HG02763 (cell line): ENCODE measurements at regions not wholly inside any gene's neighbourhood (a gene's known extent, or its start where the extent isn't known, plus 50 kb on each side); places are given as distances from the start of the nearest gene placed in this dataset.

Experiments
- ATAC-seq: cut with Tn5 transposase; IDR thresholded peaks from one replicate; pipeline ENCODE4 v1.9.1; 2021; ENCODE audit warnings: mild to moderate bottlenecking, moderate library complexity; ENCODE audit not compliant: unreplicated experiment

DNA sequence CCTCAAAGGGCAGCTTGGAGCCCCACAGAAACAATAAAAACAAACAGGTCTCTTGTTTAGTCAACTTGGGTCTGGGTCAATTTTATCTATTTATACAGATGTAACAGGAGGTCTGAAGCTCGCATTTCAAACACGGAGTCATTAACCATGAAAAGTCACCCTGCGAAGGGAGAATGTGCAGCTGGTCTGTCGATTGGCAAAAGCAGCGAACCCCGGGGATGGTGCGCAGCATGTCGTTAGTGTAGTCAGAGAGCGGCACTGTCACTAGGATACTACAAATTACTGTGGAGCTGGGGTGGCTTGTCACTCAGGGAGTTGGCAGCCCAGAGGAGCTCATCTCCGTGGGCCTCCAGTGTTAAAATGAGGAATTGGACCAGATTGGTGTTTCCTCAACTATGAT lies 190.4 kb upstream of the ARG1 start:
- ATAC-seq, result no peak

DNA sequence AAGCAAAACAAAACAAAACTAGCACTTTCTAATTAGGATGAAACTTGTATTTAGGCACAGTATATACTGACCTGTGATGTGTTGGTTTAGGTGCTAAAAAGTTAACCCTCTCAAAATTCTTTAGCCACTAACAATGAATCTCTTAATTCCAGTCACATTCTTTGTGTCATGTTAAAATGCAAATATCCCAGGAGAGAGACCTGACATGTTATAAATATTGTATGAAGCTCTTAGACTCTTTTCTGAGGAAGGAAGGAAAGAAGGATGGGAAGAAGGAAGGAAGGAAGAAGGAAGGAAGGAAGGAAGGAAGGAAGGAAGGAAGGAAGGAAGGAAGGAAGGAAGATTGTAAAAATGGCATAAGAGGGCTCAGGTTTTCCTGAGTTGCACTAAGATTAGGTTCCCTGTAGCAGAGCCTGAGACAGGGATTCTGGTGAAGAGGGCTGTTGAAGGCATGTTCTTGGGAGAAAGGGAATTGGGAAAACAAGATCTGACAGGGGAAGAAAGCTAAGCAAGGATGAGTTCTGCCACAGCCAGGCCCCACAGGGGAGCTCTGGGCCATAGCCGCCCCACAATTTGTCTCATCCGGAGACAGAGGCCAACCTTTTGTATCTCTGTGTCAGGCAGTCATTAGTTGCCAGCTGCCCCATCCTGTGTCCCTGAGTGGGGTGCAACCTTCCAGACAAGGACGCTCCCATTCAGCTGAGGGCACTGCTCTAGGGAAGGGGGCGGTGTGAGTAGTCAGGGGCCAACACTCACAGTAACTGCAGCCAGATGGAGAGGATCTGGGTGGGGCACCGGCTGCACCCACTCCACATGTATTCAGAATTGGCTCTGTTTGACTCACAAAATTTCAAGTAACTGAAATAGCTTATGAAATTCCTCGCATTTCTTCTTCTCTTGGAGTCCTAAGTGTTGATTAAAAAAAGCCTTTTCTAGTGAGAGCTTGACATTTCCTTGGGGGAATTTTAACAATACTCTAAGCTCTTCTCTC lies 189.3 kb upstream of the ARG1 start:
- ATAC-seq, result no peak

GRCh38 chr6:131387562-131388447 lies 185.2 kb upstream of the ARG1 start:
- no peak for ATAC-seq

DNA sequence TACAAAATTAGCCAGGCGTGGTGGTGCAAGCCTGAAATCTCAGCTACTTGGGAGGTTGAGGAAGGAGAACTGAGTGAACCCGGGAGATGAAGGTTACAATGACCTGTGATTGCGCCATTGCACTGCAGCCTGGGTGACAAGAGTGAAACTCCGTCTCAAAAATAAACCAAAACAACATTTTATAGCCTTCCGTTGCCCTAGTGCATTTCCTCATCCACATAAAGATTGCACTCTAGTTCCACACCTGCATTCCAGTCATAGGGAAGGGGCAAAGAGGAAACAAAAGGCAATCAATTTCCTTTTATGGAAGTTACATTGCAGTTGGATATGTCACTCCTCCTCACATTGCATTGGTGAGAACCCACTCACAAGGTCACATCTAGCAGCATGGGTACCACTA lies 182.7 kb upstream of the ARG1 start:
- no peak for ATAC-seq

GRCh38 chr6:131391116-131391515 lies 181.9 kb upstream of the ARG1 start:
- ATAC-seq, result no peak

DNA sequence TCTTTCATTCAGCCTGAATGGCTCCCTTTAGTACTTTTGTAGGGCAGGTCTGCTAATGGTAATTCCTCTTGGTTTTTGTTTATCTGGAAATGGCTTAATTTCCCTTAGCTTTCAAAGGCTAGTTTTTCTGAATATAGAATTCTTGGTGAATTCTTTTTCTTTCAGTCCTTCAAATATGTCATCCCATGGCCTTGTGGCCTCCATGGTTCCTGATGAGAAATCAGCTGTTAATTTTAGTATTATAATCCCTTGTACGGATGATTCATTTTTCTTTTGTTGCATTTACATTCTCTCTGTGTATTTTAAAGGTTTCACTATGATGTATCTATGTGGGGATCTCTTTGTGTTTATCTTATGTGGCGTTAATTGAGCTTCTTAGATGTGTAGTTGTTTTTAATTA lies 179.6 kb upstream of the ARG1 start:
- no peak for ATAC-seq

DNA sequence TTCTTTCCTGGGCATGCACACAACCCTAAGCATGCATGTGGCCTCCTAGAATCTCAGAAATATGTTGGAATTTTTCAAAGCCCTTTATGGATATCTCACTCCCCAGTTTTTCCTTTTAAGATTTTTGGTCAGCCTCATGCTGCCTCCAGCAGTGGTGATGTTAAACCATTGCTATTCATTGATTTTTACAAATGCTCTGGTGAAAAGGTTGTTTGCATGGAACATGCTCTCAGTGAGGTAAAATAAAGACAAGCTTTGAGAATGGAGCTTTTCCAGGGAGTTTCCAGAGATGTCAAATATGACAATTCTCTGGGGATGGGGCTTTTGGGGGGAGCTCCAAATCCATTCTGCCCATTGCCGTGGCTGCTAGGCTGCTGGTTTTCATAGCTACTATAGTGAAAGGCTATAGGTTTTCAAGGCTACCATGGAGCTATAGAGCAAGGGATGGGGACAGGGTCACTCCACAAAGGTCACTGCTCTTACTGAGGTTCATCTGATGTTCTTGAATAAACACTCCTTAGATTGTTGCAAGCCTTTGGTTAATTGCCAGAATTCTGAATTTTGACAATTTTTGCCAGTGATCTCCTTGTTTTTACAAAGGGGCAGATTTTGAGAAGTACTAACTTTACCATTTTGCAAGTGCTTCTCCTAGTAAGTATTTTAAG lies 178.1 kb upstream of the ARG1 start:
- ATAC-seq, result no peak

DNA sequence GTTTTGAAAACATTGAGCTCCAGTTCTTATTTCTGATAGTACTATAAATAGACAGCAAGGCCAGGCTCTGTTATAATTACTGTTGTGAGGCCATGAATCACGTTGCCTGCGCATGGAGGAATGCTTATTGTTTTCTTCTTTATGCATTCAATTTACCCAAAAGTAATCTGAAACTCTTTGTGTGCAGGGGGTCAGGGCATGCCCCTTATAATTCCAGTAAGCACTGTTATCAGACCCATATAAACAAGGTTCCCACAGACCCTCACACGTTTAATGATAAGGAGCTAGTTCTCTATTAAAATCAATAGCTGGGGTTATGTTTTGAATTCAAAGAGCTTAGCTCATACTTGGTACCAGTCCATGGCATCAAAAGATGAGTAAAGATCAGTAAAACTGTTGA lies 174.8 kb upstream of the ARG1 start:
- no peak for ATAC-seq

GRCh38 chr6:131399433-131399832 lies 173.6 kb upstream of the ARG1 start:
- no peak for ATAC-seq

DNA sequence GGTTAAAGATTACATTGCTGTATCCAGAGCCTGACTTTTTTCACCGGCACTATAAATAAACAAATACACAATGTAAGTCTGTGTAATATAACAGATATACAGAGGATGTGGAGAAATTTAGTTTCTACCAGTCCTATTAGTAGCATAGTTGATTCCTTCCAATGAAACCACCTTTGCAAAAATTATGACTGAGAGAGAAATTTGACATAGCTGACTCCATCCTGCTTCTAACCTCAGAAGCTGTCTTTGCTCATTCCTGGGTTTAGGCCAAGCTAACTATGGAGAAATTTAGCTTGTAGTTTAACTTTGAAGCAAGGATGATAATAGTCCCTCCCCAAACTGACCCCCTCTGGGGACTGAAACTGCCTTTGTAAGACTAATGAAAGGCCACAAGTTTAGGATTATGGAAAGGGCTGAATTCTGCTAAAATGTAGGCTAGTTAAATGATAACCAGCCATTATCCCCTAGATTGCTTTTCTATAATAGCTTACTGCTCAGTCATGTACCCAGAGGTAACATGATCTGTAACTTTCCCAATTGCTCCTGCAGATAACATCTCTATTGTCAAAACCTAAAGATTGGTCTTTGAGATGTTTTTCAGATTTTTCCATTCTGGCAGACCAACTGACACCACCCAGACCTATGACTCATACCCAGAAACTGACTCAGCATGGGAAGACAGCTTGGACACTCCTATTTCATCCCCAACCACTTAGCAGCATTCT lies 172.8 kb upstream of the ARG1 start:
- ATAC-seq, result no peak

GRCh38 chr6:131400779-131401496 lies 172.1 kb upstream of the ARG1 start:
- no peak for ATAC-seq

DNA sequence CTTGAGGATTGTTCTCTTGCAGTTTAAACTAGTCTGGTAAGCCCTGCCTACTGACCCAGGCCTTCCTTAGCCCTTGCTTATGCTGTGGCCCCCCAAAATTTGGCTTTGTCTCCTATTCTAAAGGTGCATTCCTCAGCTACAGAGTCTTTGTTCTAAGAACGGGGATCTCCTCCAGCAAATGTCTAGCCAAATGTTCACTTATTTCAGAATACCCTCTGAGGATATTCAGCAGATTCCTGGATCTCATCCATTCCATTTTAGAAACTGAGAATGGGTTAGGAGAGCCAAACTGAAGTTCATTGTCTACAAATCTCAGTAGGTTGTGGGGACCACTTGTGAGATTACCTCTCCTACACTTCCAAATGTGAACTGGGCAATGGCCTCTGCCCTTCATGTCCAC lies 164.2 kb upstream of the ARG1 start:
- no peak for ATAC-seq

- ATAC-seq, result no peak
These were observed 162.2 kb upstream of the ARG1 start for GRCh38 chr6:131410785-131411184.

GRCh38 chr6:131412960-131413830 lies 159.8 kb upstream of the ARG1 start:
- no peak for ATAC-seq

- no peak for ATAC-seq
These were observed 159.2 kb upstream of the ARG1 start for GRCh38 chr6:131413831-131414191.

GRCh38 chr6:131414956-131415355 lies 158.1 kb upstream of the ARG1 start:
- no peak for ATAC-seq

DNA sequence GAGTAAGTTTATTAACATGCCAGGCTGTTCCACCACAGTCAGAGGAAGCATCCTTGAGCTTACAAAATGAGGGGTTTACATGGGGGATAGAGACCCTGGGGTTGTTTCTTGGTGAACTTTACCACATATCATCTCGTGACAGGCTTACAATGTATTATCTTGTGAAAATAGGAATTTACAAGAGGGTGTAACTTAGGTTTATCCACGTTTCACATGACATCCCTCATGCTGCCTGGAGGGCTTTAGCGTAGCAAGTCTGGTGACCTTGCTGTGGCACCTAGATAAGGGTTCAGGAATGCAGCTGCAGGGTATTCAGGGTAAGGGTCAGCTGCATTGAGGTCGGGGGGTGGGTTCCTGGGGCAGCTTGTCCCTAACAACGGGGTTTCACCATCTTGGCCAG lies 154.6 kb upstream of the ARG1 start:
- no peak for ATAC-seq

GRCh38 chr6:131419702-131420101 lies 153.3 kb upstream of the ARG1 start:
- ATAC-seq, result no peak

GRCh38 chr6:131424016-131424415 lies 149.0 kb upstream of the ARG1 start:
- ATAC-seq, result no peak
